K562 (cell line): ENCODE measurements at regions not wholly inside any gene's neighbourhood (a gene's known extent, or its start where the extent isn't known, plus 50 kb on each side); places are given as distances from the start of the nearest gene placed in this dataset.

Source experiments
- HMG20A ChIP-seq: fragments of 450-650 bp; formaldehyde crosslinking; conservative IDR thresholded peaks from 2 replicates; pipeline ENCODE4 v1.4.0; 2020; ENCODE audit warnings: mild to moderate bottlenecking, mixed read lengths
- MAFF ChIP-seq: IDR thresholded peaks from 2 replicates; pipeline ENCODE4 v1.6.1; 2012; ENCODE audit warnings: low read length, improper control_type of control experiment
- POLR2B ChIP-seq: fragments of 450-650 bp; IDR thresholded peaks from 2 replicates; pipeline ENCODE4 v1.6.1; 2018; ENCODE audit warnings: low read depth; ENCODE audit not compliant: partially characterized antibody
- SREBF1 ChIP-seq: fragments of 150-350 bp; IDR thresholded peaks from 2 replicates; pipeline ENCODE4 v1.6.1; 2014; ENCODE audit warnings: antibody characterized with exemption, low read depth, low read length, borderline replicate concordance
- ZNF274 ChIP-seq: IDR thresholded peaks from 2 replicates; pipeline ENCODE4 v1.6.1; 2011; ENCODE audit warnings: low read depth, mild to moderate bottlenecking, low read length, moderate library complexity, borderline replicate concordance
- ZNF57 ChIP-seq: fragments of 450-650 bp; formaldehyde crosslinking; IDR thresholded peaks from 2 replicates; pipeline ENCODE4 v1.4.0; 2020; ENCODE audit warnings: mild to moderate bottlenecking, moderate library complexity
- TF ChIP-seq, protein P1 (sequence below): sonication (generic); formaldehyde crosslinking; IDR thresholded peaks from 2 replicates; pipeline ENCODE4 v1.8.1; 2023; ENCODE audit warnings: mild to moderate bottlenecking, missing genetic modification reagents
- TF ChIP-seq, protein P2 (sequence below): fragments of 150-350 bp; conservative IDR thresholded peaks from 2 replicates; pipeline ENCODE4 v1.6.1; 2014; ENCODE audit warnings: low read length

- TF ChIP-seq, protein P1, sequence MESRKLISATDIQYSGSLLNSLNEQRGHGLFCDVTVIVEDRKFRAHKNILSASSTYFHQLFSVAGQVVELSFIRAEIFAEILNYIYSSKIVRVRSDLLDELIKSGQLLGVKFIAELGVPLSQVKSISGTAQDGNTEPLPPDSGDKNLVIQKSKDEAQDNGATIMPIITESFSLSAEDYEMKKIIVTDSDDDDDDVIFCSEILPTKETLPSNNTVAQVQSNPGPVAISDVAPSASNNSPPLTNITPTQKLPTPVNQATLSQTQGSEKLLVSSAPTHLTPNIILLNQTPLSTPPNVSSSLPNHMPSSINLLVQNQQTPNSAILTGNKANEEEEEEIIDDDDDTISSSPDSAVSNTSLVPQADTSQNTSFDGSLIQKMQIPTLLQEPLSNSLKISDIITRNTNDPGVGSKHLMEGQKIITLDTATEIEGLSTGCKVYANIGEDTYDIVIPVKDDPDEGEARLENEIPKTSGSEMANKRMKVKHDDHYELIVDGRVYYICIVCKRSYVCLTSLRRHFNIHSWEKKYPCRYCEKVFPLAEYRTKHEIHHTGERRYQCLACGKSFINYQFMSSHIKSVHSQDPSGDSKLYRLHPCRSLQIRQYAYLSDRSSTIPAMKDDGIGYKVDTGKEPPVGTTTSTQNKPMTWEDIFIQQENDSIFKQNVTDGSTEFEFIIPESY, result no peak
- no peak for TF ChIP-seq SREBF1
- TF ChIP-seq POLR2B, result no peak
- TF ChIP-seq MAFF, result no peak
- TF ChIP-seq, protein P2, sequence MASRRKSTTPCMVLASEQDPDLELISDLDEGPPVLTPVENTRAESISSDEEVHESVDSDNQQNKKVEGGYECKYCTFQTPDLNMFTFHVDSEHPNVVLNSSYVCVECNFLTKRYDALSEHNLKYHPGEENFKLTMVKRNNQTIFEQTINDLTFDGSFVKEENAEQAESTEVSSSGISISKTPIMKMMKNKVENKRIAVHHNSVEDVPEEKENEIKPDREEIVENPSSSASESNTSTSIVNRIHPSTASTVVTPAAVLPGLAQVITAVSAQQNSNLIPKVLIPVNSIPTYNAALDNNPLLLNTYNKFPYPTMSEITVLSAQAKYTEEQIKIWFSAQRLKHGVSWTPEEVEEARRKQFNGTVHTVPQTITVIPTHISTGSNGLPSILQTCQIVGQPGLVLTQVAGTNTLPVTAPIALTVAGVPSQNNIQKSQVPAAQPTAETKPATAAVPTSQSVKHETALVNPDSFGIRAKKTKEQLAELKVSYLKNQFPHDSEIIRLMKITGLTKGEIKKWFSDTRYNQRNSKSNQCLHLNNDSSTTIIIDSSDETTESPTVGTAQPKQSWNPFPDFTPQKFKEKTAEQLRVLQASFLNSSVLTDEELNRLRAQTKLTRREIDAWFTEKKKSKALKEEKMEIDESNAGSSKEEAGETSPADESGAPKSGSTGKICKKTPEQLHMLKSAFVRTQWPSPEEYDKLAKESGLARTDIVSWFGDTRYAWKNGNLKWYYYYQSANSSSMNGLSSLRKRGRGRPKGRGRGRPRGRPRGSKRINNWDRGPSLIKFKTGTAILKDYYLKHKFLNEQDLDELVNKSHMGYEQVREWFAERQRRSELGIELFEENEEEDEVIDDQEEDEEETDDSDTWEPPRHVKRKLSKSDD, result no peak
- TF ChIP-seq ZNF274, result no peak
- TF ChIP-seq ZNF57 (CRISPR knock-in tag), result no peak
- TF ChIP-seq HMG20A (CRISPR knock-in tag), result no peak
Measured at GRCh38 chr1:99529002-99529401, 116.9 kb upstream of the PALMD start (continued).
